Left colon (tissue), 2 donors: ENCODE measurements at regions not wholly inside any gene's neighbourhood (a gene's known extent, or its start where the extent isn't known, plus 50 kb on each side); places are given as distances from the start of the nearest gene placed in this dataset.
"Not testable (repeated sequence)": the region's sequence is repeated elsewhere in the genome, so short reads cannot be mapped to it uniquely, and the experiment has no call there.

Experiments used
- ATAC-seq: fragments of 200-7000 bp; cut with Tn5 transposase; one replicate; pipeline ENCODE4 v1.9.1; 2020; ENCODE audit warnings: mild to moderate bottlenecking, moderate library complexity
- DNase-seq, 2 donors: peaks; one replicate each; pipeline ENCODE4 v3.0.0-alpha.2; 2020
- intact Hi-C, 2 donors: fragments of 100-400 bp; cut with DNase I in 1 of 2; cut with micrococcal nuclease in 1 of 2; formaldehyde crosslinking; loops; one replicate each; pipeline versions ENCODE4 v1.11.2 to v1.14.0; 2022; cut with DNase I, micrococcal nuclease
- donor health status: DM: no; HTN: no; CAD: no.
- donor health status: DM: yes; HTN: yes; CAD: no.

- DNase-seq, intact Hi-C loops, ATAC-seq: not testable (repeated sequence)
Measured at GRCh38 chr22:23449748-23450433, 130.2 kb downstream of the IGLL1 start.

GRCh38 chr22:23448499-23449288 is 131.4 kb downstream of the IGLL1 start:
- DNase-seq, intact Hi-C loops: not testable (repeated sequence)
- ATAC-seq, result peak; percentile 33

DNA sequence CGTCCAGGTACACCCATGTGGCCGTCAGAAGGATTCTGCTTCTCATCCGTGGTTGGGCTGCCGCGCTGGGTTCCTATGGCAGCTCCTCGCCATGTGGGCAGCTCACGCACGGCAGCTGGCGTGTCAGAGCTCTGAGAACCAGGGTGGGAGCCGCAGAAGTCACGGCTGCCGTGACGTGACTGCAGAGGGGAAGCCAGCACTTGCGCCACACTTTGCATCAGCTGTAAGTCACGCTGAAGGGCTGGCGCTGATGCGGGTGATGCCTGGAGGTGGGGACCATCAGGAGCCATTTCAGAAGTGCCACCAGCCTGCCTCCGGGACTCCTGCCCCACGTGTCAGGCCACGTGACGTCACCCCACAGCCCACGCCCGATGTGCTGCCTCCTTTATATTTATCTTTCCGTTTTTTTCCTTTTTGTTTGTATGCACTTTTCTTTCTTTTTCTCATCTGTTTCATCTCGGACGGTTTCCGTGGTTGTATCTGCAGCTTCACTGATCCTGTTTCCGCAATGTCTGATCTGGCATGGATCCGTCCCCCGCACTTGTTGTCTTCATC is 133.2 kb downstream of the IGLL1 start:
- DNase-seq (no peak), ATAC-seq (no peak)
- intact Hi-C loops, result no loop called here

GRCh38 chr22:23446194-23446593 is 133.9 kb downstream of the IGLL1 start:
- intact Hi-C loops, ATAC-seq, DNase-seq: not testable (repeated sequence)

- intact Hi-C loops, ATAC-seq, DNase-seq: not testable (repeated sequence)
Measured at GRCh38 chr22:23443905-23444304, 136.2 kb downstream of the IGLL1 start.

DNA sequence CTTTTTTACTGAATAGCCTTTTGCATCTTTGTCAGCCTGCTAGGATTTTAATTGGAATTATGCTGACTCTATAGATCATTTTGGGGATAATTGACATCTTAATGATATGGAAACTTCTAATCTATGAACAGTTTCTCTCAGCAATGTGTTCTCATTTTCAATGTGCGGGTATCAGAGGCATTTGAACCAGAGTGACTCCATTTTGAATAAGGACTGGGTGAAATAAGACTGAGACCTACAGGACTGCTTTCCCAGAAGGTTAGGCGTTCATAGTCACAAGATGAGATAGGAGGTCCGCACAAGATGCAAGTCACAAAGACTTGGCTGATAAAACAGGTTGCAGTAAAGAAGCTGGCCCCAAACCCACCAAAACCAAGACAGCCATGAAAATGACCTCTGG is 140.5 kb downstream of the IGLL1 start:
- DNase-seq, intact Hi-C loops, ATAC-seq: not testable (repeated sequence)

DNA sequence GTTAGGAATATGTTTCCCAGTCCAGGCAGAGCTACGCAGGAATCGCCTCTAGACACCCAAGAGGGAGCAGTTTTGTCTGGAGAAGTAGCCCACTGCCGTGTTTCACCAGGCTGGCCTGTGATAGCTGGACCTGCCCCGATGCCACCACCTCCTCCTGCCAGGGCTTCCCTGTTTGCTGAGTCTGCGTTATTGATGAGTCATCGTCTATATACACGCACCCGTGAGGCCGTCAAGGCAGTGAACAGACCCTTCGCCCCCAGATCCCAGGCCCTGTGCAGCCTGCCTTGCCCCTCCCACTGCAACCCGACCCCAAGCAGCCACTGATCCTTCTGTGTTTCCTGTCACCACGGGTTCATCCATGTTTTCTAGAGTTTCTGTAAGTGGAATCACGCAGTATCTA is 141.9 kb downstream of the IGLL1 start:
- intact Hi-C loops, result no loop called here
- no peak for DNase-seq
- no peak for ATAC-seq

GRCh38 chr22:23437779-23438178 is 142.3 kb downstream of the IGLL1 start:
- DNase-seq, result no peak
- intact Hi-C loops, result no loop called here
- ATAC-seq, result no peak

GRCh38 chr22:23437107-23437395 is 143.0 kb downstream of the IGLL1 start:
- ATAC-seq, intact Hi-C loops, DNase-seq: not testable (repeated sequence)

DNA sequence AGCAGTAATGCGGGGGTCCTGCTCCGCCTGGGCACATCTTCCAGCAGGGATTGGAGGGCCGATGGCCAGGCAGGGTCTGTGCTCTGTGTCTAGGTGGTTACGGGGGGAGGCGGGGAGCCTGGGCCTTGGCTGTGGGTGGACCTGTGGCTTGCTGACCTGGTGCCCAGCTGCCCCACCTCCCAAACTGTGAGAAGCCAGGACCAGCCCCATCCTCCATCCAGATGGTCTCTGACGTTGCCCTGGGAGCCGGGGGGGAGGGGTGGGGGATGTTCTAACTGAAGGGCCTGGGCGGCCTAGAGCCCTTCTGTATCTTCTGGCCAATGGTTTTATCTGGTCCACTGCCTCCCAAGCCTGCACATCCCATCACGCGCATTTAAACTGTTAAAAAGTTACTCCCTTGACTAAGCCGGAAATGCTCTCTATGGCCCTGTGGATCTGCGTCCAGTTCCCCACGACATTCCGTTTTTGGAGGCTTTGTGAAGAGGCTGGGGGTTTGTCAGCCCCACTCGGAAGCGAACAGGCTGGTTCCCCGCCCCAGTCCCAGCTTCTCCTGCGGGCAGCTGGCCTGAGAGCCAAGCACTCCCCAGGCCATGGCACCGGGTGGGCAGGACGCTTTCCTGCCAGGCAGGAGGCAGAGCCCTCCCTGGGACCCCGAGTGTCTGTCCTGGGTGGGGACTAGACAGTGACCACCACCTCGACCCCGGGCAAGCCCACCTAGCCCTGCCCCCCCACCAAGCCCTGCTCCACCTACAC is 143.6 kb downstream of the IGLL1 start:
- DNase-seq, intact Hi-C loops, ATAC-seq: not testable (repeated sequence)

DNA sequence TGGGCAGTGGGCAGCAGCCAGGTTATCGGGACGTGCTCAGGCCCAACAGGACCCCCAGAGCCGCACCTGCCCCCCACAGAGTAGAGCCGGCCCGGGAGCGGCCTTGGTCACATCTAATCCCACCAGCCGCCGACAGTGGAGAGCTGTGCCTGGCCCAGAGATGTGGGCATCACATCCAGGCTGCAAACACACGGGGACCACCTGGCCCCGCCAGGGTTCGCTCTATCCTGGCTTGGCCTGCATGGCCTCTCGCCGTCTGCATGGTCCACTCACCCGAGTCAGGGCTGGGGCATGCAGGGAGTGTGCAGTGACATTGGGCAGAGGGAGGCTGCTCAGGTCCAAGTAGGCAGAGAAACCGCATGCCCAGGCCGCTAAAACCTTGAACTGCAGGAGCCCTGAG is 144.9 kb downstream of the IGLL1 start:
- ATAC-seq, DNase-seq, intact Hi-C loops: not testable (repeated sequence)

DNA sequence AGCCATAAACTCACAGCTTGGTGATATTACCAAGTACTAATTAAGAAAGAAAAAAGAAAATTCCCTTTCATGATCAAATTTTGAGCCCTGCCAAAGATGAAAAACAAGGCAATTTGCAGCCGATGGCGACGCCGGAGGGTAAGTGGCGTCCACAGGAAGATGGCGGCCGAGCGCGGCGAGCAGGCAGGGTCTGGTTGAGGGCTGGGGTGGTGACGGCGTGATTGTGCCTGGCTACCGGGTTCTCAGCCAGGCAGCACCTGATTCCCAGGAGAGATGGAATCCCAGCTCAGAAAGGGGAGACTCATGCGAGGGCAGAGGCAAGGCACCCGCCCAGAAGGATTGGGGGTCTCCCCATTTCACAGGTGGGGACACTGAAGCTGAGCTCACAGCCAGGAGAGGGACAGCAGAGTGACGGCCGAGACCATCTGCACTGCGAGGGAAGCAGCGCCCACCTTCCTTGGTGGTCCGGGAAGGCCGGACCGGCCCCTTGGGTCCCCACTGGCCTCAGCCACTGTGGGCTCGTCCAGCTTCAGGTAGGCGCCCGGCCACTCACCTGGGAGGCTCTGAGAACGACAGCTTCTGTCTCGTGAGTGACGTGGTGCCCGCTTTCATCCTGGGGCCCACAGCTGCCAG is 145.8 kb downstream of the IGLL1 start:
- intact Hi-C loops, DNase-seq, ATAC-seq: not testable (repeated sequence)

DNA sequence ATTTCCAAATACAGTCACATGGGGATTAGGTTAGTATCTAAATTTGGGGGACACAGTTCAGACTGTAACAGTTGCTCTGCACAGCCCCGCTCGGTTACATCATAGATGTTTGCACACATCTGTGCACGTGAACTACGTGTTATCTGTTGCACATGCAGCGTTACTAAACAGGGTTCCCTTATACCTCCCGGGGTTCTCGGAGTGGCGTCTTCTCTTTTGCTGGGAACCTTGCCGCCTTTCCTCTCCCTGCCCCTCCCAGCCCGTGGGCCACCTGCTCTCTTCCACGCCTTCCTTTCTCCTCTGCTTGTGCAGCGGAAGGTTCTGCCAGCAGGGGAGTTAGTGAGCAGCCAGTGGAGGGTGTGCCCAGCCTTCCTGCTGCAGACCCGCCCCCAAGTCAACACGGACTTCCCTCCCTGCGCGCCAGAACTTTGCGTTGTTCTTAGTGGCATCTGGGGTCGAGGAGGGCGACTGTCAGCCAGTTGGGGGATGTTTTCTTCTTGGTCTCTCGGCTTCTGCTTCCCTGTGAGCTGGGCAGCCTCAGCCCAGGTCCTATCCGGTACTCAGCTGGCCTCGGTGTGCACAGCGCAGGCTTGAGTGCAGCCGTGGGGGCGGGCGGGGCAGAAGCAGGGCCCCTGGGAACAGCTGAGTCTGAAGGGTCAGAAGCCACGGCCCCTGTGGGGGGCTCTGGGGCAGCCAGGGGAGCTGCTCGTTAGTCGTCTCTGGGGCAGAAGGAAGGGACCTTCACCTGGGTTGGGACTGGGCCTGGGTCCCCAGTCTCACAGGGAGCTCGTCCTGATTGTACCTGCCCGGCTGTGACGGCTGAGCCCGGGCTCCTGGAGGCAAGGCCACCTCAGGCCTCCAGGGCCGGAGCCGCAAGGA is 146.7 kb downstream of the IGLL1 start:
- DNase-seq (peak; percentile 56 to 62), ATAC-seq (peak; percentile 99)
- intact Hi-C loops, result not testable (repeated sequence)

GRCh38 chr22:23432719-23433118 is 147.4 kb downstream of the IGLL1 start:
- not testable (repeated sequence) for DNase-seq

GRCh38 chr22:23431337-23432072 is 148.6 kb downstream of the IGLL1 start:
- ATAC-seq (no peak), DNase-seq (no peak)
- intact Hi-C loops, result no loop called here

More at GRCh38 chr22:23432719-23433118, 147.4 kb downstream of the IGLL1 start:
- ATAC-seq, intact Hi-C loops: not testable (repeated sequence)

- DNase-seq, intact Hi-C loops, ATAC-seq: not testable (repeated sequence)
Measured at GRCh38 chr22:23424551-23425068, 155.5 kb downstream of the IGLL1 start.

DNA sequence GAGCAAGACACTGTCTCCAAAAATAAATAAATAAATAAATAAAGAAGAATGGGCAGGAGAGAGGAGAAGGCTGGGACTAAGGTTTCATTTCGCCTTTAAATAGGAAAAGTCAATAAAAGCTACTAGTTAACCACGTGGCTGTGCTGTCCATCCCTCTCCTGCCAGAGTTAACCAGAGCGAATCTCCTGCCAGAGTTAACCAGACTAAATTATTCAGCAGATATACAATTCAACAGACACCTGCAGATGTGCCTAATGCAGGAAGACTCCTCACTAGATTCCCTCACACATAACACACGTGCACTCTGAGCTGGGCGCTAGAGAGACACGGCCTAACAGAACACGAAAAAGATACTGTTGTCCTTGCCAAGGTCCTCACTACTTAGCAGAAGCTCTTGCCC is 156.1 kb downstream of the IGLL1 start:
- DNase-seq, result no peak
- intact Hi-C loops, result no loop called here

More for the DNA sequence above, 156.1 kb downstream of the IGLL1 start:
- no peak for ATAC-seq
